ENCODE measurements at regions not wholly inside any gene's neighbourhood (a gene's known extent, or its start where the extent isn't known, plus 50 kb on each side); places are given as distances from the start of the nearest gene placed in this dataset.
"Not testable (repeated sequence)": the region's sequence is repeated elsewhere in the genome, so short reads cannot be mapped to it uniquely, and the experiment has no call there.

- peak; percentile 9 for DNase-seq
- in situ Hi-C loops (cut with MboI; ENCODE audit: low pct_unique_long_range_greater_than_20kb, low sequenced_read_pairs): no loop called here
Measured at GRCh38 chr5:142222866-142223558, 101.8 kb downstream of the SPRY4 start.

GRCh38 chr5:142222225-142222865 is 102.5 kb downstream of the SPRY4 start:
- in situ Hi-C loops (cut with MboI; ENCODE audit: low pct_unique_long_range_greater_than_20kb, low sequenced_read_pairs): no loop called here
- DNase-seq: no peak

GRCh38 chr5:142221091-142221860 is 103.5 kb downstream of the SPRY4 start:
- in situ Hi-C loops (cut with MboI; ENCODE audit: low pct_unique_long_range_greater_than_20kb, low sequenced_read_pairs): no loop called here
- no peak for DNase-seq

GRCh38 chr5:142219146-142219545 is 105.7 kb downstream of the SPRY4 start:
- no peak for DNase-seq
- in situ Hi-C loops (cut with MboI; ENCODE audit: low pct_unique_long_range_greater_than_20kb, low sequenced_read_pairs): no loop called here

- no peak for DNase-seq
- in situ Hi-C loops (cut with MboI; ENCODE audit: low pct_unique_long_range_greater_than_20kb, low sequenced_read_pairs): no loop called here
Measured at GRCh38 chr5:142216931-142217330, 107.9 kb downstream of the SPRY4 start.

GRCh38 chr5:142215915-142216681 is 107.5 kb downstream of the NDFIP1 start:
- no peak for DNase-seq
- in situ Hi-C loops (cut with MboI; ENCODE audit: low pct_unique_long_range_greater_than_20kb, low sequenced_read_pairs): no loop called here

GRCh38 chr5:142213077-142213476 is 104.5 kb downstream of the NDFIP1 start:
- DNase-seq: no peak
- in situ Hi-C loops (cut with MboI; ENCODE audit: low pct_unique_long_range_greater_than_20kb, low sequenced_read_pairs): no loop called here

- no peak for DNase-seq
- in situ Hi-C loops (cut with MboI; ENCODE audit: low pct_unique_long_range_greater_than_20kb, low sequenced_read_pairs): no loop called here
Measured at GRCh38 chr5:142211918-142212317, 103.3 kb downstream of the NDFIP1 start.

GRCh38 chr5:142210864-142211412 is 102.4 kb downstream of the NDFIP1 start:
- in situ Hi-C loops (cut with MboI; ENCODE audit: low pct_unique_long_range_greater_than_20kb, low sequenced_read_pairs): no loop called here
- no peak for DNase-seq

GRCh38 chr5:142210011-142210410 is 101.4 kb downstream of the NDFIP1 start:
- in situ Hi-C loops (cut with MboI; ENCODE audit: low pct_unique_long_range_greater_than_20kb, low sequenced_read_pairs): no loop called here

GRCh38 chr5:142208777-142209312 is 100.3 kb downstream of the NDFIP1 start:
- DNase-seq: no peak
- in situ Hi-C loops (cut with MboI; ENCODE audit: low pct_unique_long_range_greater_than_20kb, low sequenced_read_pairs): no loop called here

More at GRCh38 chr5:142210011-142210410, 101.4 kb downstream of the NDFIP1 start:
- DNase-seq: no peak

- in situ Hi-C loops (cut with MboI; ENCODE audit: low pct_unique_long_range_greater_than_20kb, low sequenced_read_pairs); DNase-seq: not testable (repeated sequence)
Measured at GRCh38 chr5:142208244-142208643, 99.7 kb downstream of the NDFIP1 start.

GRCh38 chr5:142206801-142207200 is 98.2 kb downstream of the NDFIP1 start:
- in situ Hi-C loops (cut with MboI; ENCODE audit: low pct_unique_long_range_greater_than_20kb, low sequenced_read_pairs): no loop called here
- no peak for DNase-seq

GRCh38 chr5:142204219-142204618 is 95.6 kb downstream of the NDFIP1 start:
- DNase-seq: no peak

More at GRCh38 chr5:142204219-142204618, 95.6 kb downstream of the NDFIP1 start:
- in situ Hi-C loops (cut with MboI; ENCODE audit: low pct_unique_long_range_greater_than_20kb, low sequenced_read_pairs): no loop called here
